Hematopoietic multipotent progenitor cell treated with erythropoietin and hydrocortisone succinate and interleukin-3 and kit ligand, for 4 days (in vitro differentiated cells): ENCODE measurements at regions not wholly inside any gene's neighbourhood (a gene's known extent, or its start where the extent isn't known, plus 50 kb on each side); places are given as distances from the start of the nearest gene placed in this dataset.

Experiments used
- DNase-seq: peaks from one replicate; pipeline ENCODE4 v3.0.0-alpha.2; 2015

- DNase-seq: no peak
Measured at GRCh38 chr13:104414771-104415170, 1348.6 kb upstream of the SLC10A2 start.

GRCh38 chr13:104414181-104414580 is 1348.0 kb upstream of the SLC10A2 start:
- DNase-seq: no peak

GRCh38 chr13:104411141-104411765 is 1345.0 kb upstream of the SLC10A2 start:
- no peak for DNase-seq

- no peak for DNase-seq
Measured at GRCh38 chr13:104408733-104409132, 1342.5 kb upstream of the SLC10A2 start.

GRCh38 chr13:104404325-104404724 is 1338.1 kb upstream of the SLC10A2 start:
- no peak for DNase-seq

- DNase-seq: no peak
Measured at GRCh38 chr13:104389691-104390090, 1323.5 kb upstream of the SLC10A2 start.

GRCh38 chr13:104387510-104387909 is 1321.3 kb upstream of the SLC10A2 start:
- DNase-seq: no peak

- DNase-seq: no peak
Measured at GRCh38 chr13:104385404-104385803, 1319.2 kb upstream of the SLC10A2 start.

GRCh38 chr13:104382951-104383350 is 1316.7 kb upstream of the SLC10A2 start:
- DNase-seq: no peak

- DNase-seq: no peak
Measured at GRCh38 chr13:104376588-104376987, 1310.4 kb upstream of the SLC10A2 start.

GRCh38 chr13:104375614-104376013 is 1309.4 kb upstream of the SLC10A2 start:
- no peak for DNase-seq

GRCh38 chr13:104372095-104372655 is 1306.0 kb upstream of the SLC10A2 start:
- DNase-seq: no peak

GRCh38 chr13:104365430-104365829 is 1299.2 kb upstream of the SLC10A2 start:
- no peak for DNase-seq

- no peak for DNase-seq
Measured at GRCh38 chr13:104357672-104358354, 1291.6 kb upstream of the SLC10A2 start.

- no peak for DNase-seq
Measured at GRCh38 chr13:104357174-104357573, 1291.0 kb upstream of the SLC10A2 start.

- DNase-seq: no peak
Measured at GRCh38 chr13:104355041-104355670, 1288.9 kb upstream of the SLC10A2 start.

GRCh38 chr13:104327211-104327610 is 1261.0 kb upstream of the SLC10A2 start:
- DNase-seq: no peak

GRCh38 chr13:104326523-104326922 is 1260.3 kb upstream of the SLC10A2 start:
- no peak for DNase-seq

GRCh38 chr13:104321756-104322155 is 1255.5 kb upstream of the SLC10A2 start:
- DNase-seq: no peak

- DNase-seq: no peak
Measured at GRCh38 chr13:104320446-104320845, 1254.2 kb upstream of the SLC10A2 start.

GRCh38 chr13:104318121-104318520 is 1251.9 kb upstream of the SLC10A2 start:
- DNase-seq: peak; percentile 2

- no peak for DNase-seq
Measured at GRCh38 chr13:104315606-104316005, 1249.4 kb upstream of the SLC10A2 start.

GRCh38 chr13:104314926-104315535 is 1248.8 kb upstream of the SLC10A2 start:
- DNase-seq: no peak

GRCh38 chr13:104314321-104314720 is 1248.1 kb upstream of the SLC10A2 start:
- DNase-seq: no peak
